ENCODE measurements at regions not wholly inside any gene's neighbourhood (a gene's known extent, or its start where the extent isn't known, plus 50 kb on each side); places are given as distances from the start of the nearest gene placed in this dataset.

GRCh38 chr12:46693518-46693917 lies 132.3 kb downstream of the SLC38A4 start:
- TF ChIP-seq POLR2A (IDR thresholded peaks at IDR 0.05; ENCODE audit: low read depth, low read length), result no peak
- no peak for TF ChIP-seq POLR2AphosphoS5 (IDR thresholded peaks at IDR 0.05; ENCODE audit: low read depth, low read length)
- no peak for TF ChIP-seq TAF1 (IDR thresholded peaks at IDR 0.05; ENCODE audit: borderline replicate concordance, low read depth, low read length)

All from GM12892 (cell line).